Lower leg skin (tissue), 3 donors: ENCODE measurements at regions not wholly inside any gene's neighbourhood (a gene's known extent, or its start where the extent isn't known, plus 50 kb on each side); places are given as distances from the start of the nearest gene placed in this dataset.

Source experiments
- POLR2A ChIP-seq, 2 donors: fragments of 450-650 bp; IDR thresholded peaks; one replicate each; pipeline ENCODE4 v1.6.1; 2016 to 2017; ENCODE audit warnings: antibody characterized with exemption in 2 of 2, mild to moderate bottlenecking in 1 of 2, moderate library complexity in 1 of 2
- TF ChIP-seq, protein P1 (sequence below), 3 donors: fragments of 450-650 bp; IDR thresholded peaks; one replicate each; pipeline ENCODE4 v1.5.1; 2016; ENCODE audit warnings: antibody characterized with exemption in 3 of 3, mild to moderate bottlenecking in 3 of 3, moderate library complexity in 2 of 3

- TF ChIP-seq, protein P1, sequence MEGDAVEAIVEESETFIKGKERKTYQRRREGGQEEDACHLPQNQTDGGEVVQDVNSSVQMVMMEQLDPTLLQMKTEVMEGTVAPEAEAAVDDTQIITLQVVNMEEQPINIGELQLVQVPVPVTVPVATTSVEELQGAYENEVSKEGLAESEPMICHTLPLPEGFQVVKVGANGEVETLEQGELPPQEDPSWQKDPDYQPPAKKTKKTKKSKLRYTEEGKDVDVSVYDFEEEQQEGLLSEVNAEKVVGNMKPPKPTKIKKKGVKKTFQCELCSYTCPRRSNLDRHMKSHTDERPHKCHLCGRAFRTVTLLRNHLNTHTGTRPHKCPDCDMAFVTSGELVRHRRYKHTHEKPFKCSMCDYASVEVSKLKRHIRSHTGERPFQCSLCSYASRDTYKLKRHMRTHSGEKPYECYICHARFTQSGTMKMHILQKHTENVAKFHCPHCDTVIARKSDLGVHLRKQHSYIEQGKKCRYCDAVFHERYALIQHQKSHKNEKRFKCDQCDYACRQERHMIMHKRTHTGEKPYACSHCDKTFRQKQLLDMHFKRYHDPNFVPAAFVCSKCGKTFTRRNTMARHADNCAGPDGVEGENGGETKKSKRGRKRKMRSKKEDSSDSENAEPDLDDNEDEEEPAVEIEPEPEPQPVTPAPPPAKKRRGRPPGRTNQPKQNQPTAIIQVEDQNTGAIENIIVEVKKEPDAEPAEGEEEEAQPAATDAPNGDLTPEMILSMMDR (IDR thresholded peaks at IDR 0.05) = no peak
- no peak for TF ChIP-seq POLR2A (IDR thresholded peaks at IDR 0.05)
These were observed 560.5 kb upstream of the PABPC4L start for GRCh38 chr4:134762053-134762452.
